MCF 10A (cell line): ENCODE measurements at regions not wholly inside any gene's neighbourhood (a gene's known extent, or its start where the extent isn't known, plus 50 kb on each side); places are given as distances from the start of the nearest gene placed in this dataset.

ENCODE experiments used
- BruUV-seq: library from RNA; stranded (reverse); fragments of 400-500 nt; replicated peaks from 2 replicates; lab custom pipeline; 2021; lab: Mats Ljungman, UMichigan
- CTCF ChIA-PET: fragments of 300-600 bp; sonication (Branson Sonifier 250); formaldehyde crosslinking; extraction: SDS; loops from one replicate; lab custom pipeline; 2021; ENCODE audit warnings: antibody characterized with exemption, inconsistent platforms; lab: Yijun Ruan, JAX
- POLR2A ChIA-PET: fragments of 300-600, 350-650 bp; sonication (Branson Sonifier 250); formaldehyde crosslinking; extraction: SDS; loops from one replicate; lab custom pipeline; 2020; ENCODE audit warnings: antibody characterized with exemption, inconsistent platforms; lab: Yijun Ruan, JAX
- DNase-seq: peaks from one replicate; pipeline ENCODE4 v3.0.0-alpha.2; 2018; ENCODE audit not compliant: unreplicated experiment
- H3K27ac Mint-ChIP-seq: one replicate; pipeline ENCODE4 v1.8.0; 2022; ENCODE audit warnings: mild to moderate bottlenecking, low read depth, mixed read lengths; ENCODE audit not compliant: unreplicated experiment
- H3K27me3 Mint-ChIP-seq: one replicate; pipeline ENCODE4 v1.8.0; 2022; ENCODE audit warnings: mixed read lengths; ENCODE audit not compliant: insufficient read depth, unreplicated experiment
- H3K36me3 Mint-ChIP-seq: one replicate; pipeline ENCODE4 v1.8.0; 2022; ENCODE audit warnings: mild to moderate bottlenecking, moderate library complexity, mixed read lengths; ENCODE audit not compliant: insufficient read depth, unreplicated experiment
- H3K4me1 Mint-ChIP-seq: one replicate; pipeline ENCODE4 v1.8.0; 2022; ENCODE audit warnings: mixed read lengths; ENCODE audit not compliant: insufficient read depth, unreplicated experiment
- H3K4me3 Mint-ChIP-seq: one replicate; pipeline ENCODE4 v1.8.0; 2022; ENCODE audit warnings: mild to moderate bottlenecking, moderate library complexity, mixed read lengths; ENCODE audit not compliant: unreplicated experiment
- H3K9me3 Mint-ChIP-seq: one replicate; pipeline ENCODE4 v1.8.0; 2022; ENCODE audit warnings: mixed read lengths; ENCODE audit not compliant: unreplicated experiment
- intact Hi-C: fragments of 100-400 bp; cut with micrococcal nuclease; formaldehyde crosslinking; loops from 2 replicates; pipeline ENCODE4 v1.14.1; 2022
- TF ChIP-seq, protein P1 (sequence below): fragments of 200-600 bp; IDR thresholded peaks from one replicate; pipeline ENCODE4 v1.8.0; 2022; ENCODE audit warnings: antibody characterized with exemption, mild to moderate bottlenecking; ENCODE audit not compliant: unreplicated experiment

DNA sequence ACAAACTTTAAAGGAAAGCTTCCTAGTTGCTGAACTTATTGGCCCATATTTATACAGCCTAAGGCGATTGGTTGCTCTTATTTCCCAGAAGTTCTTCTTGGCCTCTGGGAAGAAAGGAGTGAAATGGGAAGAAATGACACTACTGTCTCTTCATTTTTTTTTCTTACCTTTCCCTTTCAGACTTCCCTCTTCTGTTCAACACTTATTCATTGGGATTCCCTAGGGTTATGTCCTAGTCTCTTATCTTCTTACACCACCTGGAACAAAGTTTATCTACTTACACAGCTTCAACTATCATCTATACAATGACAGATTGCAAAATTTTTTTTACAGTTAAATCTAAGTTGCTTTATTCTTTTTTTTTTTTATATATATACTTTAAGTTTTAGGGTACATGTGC lies 68.0 kb downstream of the SNX12 start:
- Mint-ChIP-seq H3K4me3 (no peak overlapping the region), H3K27me3 (peaks cover 18% of the 10 kb centered on the region), H3K9me3 (peaks cover 2% of the 10 kb centered on the region), H3K4me1 (peaks cover 8% of the 10 kb centered on the region), H3K36me3 (no peaks in the 10 kb centered on the region), H3K27ac (no peak overlapping the region)
- POLR2A ChIA-PET = no interaction called here
- CTCF ChIA-PET = interaction anchor here (1.0 to 1.7 kb wide), 4 partner anchors 9 to 129 kb away, joined by 3 to 6 read pairs (median 3); partner anchors contain the start of gene MED12
- intact Hi-C loops = no loop called here
- no peak for DNase-seq
- no TSS peak for BruUV-seq
- TF ChIP-seq, protein P1, sequence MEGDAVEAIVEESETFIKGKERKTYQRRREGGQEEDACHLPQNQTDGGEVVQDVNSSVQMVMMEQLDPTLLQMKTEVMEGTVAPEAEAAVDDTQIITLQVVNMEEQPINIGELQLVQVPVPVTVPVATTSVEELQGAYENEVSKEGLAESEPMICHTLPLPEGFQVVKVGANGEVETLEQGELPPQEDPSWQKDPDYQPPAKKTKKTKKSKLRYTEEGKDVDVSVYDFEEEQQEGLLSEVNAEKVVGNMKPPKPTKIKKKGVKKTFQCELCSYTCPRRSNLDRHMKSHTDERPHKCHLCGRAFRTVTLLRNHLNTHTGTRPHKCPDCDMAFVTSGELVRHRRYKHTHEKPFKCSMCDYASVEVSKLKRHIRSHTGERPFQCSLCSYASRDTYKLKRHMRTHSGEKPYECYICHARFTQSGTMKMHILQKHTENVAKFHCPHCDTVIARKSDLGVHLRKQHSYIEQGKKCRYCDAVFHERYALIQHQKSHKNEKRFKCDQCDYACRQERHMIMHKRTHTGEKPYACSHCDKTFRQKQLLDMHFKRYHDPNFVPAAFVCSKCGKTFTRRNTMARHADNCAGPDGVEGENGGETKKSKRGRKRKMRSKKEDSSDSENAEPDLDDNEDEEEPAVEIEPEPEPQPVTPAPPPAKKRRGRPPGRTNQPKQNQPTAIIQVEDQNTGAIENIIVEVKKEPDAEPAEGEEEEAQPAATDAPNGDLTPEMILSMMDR = no peak

DNA sequence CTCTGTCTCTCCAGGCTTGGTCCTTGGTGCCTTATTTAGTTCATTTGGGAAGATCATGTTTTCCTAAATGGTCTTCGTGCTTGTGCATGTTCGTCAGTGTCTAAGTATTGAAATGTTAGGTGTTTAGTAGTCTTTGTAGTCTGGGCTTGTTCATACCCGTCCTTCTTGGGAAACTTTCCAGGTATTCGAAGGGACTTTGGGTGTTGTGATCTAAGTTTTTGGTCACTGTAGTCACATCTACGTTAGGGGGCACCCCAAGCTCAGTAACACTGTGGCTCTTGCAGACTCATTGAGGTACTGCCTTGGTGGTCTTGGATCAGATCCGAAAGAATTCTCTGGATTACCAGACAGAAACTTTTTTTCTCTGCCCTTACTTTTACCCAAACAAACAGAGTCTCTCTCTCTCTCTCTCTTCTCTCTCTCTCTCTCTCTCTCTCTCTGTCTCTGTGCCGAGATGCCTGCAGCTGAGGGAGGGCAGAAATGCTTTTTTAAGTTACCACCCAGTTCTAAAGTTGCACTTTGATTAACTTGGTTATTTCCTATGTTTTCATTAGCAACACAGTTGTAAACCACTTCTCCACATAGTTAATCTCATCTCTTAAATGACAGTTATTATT lies 67.6 kb upstream of the SLC7A3 start:
- BruUV-seq = no TSS peak
- Mint-ChIP-seq H3K4me3 (no peak overlapping the region), H3K36me3 (no peaks in the 10 kb centered on the region), H3K27me3 (peaks cover 18% of the 10 kb centered on the region), H3K4me1 (peaks cover 8% of the 10 kb centered on the region), H3K9me3 (peaks cover 7% of the 10 kb centered on the region), H3K27ac (peak overlapping the region; percentile 11)
- TF ChIP-seq, protein P1 = no peak
- intact Hi-C loops = loop anchor here (1.0 kb wide), 2 partner anchors 131 to 181 kb away; no protein-coding TSS in a partner anchor
- ChIA-PET POLR2A (interaction anchor here (0.6 to 1.5 kb wide), 9 partner anchors 17 to 368 kb away, joined by 3 to 6 read pairs (median 3); partner anchors contain the start of genes MED12, SNX12 and TAF1), CTCF (interaction anchor here (0.5 to 2.6 kb wide), 19 partner anchors 11 to 419 kb away, joined by 3 to 29 read pairs (median 3); partner anchors contain the start of gene MED12)
- DNase-seq = peak; percentile 81

DNA sequence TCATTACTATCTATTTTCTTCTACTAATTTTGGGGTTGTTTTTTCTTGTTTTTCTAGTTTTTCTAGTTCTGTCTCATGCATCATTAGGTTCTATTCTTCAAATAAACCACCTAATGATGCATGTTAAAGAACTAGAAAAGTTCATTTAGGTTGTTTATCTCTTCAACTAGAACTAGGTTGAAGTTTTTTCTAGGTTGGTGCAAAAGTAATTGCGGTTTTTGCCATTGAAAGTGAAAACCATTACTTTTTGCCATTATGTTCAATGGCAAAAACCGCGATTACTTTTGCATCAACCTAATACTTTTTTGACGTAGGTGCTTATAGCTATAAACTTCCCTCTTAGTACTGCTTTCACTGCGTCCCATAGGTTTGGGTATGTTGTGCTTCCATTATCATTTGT lies 64.4 kb upstream of the SLC7A3 start:
- ChIA-PET CTCF (interaction anchor here (1.1 kb wide), 1 partner anchor 133 kb away, joined by 3 read pairs; no protein-coding TSS in a partner anchor), POLR2A (interaction anchor here (0.6 kb wide), 1 partner anchor 73 kb away, joined by 3 read pairs; the partner anchor contains the start of gene SNX12)
- H3K9me3 Mint-ChIP-seq = peaks cover 7% of the 10 kb centered on the region
- intact Hi-C loops = no loop called here
- H3K27me3 Mint-ChIP-seq = peaks cover 2% of the 10 kb centered on the region
- no peaks in the 10 kb centered on the region for H3K36me3 Mint-ChIP-seq
- no peak for DNase-seq
- H3K27ac Mint-ChIP-seq = no peak overlapping the region
- no peak overlapping the region for H3K4me3 Mint-ChIP-seq
- H3K4me1 Mint-ChIP-seq = peaks cover 8% of the 10 kb centered on the region
- TF ChIP-seq, protein P1 = no peak
- BruUV-seq = no TSS peak

DNA sequence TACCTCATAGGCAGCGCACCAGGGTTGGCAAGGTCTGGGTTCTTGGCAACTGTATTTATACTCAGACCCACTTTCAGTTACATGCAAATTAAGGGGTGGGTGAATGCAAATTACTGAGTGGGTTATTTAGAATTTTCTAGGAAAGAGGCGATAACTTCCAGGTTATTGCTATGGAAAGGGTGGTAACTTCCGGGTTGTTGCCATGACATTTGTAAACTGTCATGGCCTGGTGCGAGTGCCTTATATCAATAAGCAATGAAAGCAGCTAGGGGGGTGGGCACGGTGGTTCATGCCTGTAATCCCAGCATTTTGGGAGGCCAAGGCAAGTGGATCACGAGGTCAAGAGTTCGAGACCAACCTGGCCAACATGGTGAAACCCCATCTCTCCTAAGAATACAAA lies 57.5 kb upstream of the SLC7A3 start:
- Mint-ChIP-seq H3K4me1 (no peaks in the 10 kb centered on the region), H3K4me3 (no peak overlapping the region), H3K27me3 (peaks cover 12% of the 10 kb centered on the region), H3K27ac (no peak overlapping the region), H3K36me3 (no peaks in the 10 kb centered on the region), H3K9me3 (no peaks in the 10 kb centered on the region)
- DNase-seq = no peak
- no TSS peak for BruUV-seq
- TF ChIP-seq, protein P1 = no peak
- ChIA-PET CTCF (no interaction called here), POLR2A (no interaction called here)
- intact Hi-C loops = no loop called here
